A549 (cell line): ENCODE measurements at regions not wholly inside any gene's neighbourhood (a gene's known extent, or its start where the extent isn't known, plus 50 kb on each side); places are given as distances from the start of the nearest gene placed in this dataset.

Experiments
- CHD2 ChIP-seq: fragments of 150-350 bp; IDR thresholded peaks from 2 replicates; pipeline ENCODE4 v1.6.1; 2014; ENCODE audit warnings: low read length; ENCODE audit not compliant: partially characterized antibody
- CTCF ChIP-seq: fragments of >200 bp; sonication (Bioruptor Twin); formaldehyde crosslinking; IDR thresholded peaks from 3 replicates; pipeline ENCODE4 v1.5.1; 2016
- EP300 ChIP-seq, 2 experiments: fragments of >200 bp; sonication (Bioruptor Twin); formaldehyde crosslinking; IDR thresholded peaks; 2 replicates in 1 of 2; 3 replicates in 1 of 2; pipeline ENCODE4 v1.6.1; 2016 to 2017
- ESRRA ChIP-seq: fragments of 150-350 bp; IDR thresholded peaks from 2 replicates; pipeline ENCODE4 v1.6.1; 2014; ENCODE audit warnings: mild to moderate bottlenecking, low read length, borderline replicate concordance
- HMGXB4 ChIP-seq: fragments of 250-450 bp; sonication (Bioruptor Pico); IDR thresholded peaks from 2 replicates; pipeline ENCODE4 v1.5.0; 2021; ENCODE audit warnings: mild to moderate bottlenecking, moderate library complexity, borderline replicate concordance
- MYC ChIP-seq: IDR thresholded peaks from 2 replicates; pipeline ENCODE4 v1.6.1; 2012; ENCODE audit warnings: mild to moderate bottlenecking, inconsistent platforms, low read length, improper control_type of control experiment, borderline replicate concordance
- NFE2L2 ChIP-seq: fragments of 150-350 bp; conservative IDR thresholded peaks from 2 replicates; pipeline ENCODE4 v1.6.1; 2014; ENCODE audit warnings: low read length
- POLR2A ChIP-seq: IDR thresholded peaks from 2 replicates; pipeline ENCODE4 v1.6.1; 2012; ENCODE audit warnings: mild to moderate bottlenecking, low read length
- RCOR1 ChIP-seq: fragments of 150-350 bp; IDR thresholded peaks from 2 replicates; pipeline ENCODE4 v1.6.1; 2014; ENCODE audit warnings: antibody characterized with exemption, low read length, low read depth
- RNF2 ChIP-seq: fragments of 200-600 bp; sonication (generic); IDR thresholded peaks from 2 replicates; pipeline ENCODE4 v1.6.1; 2016; ENCODE audit warnings: low read depth, mild to moderate bottlenecking, antibody characterized with exemption, moderate library complexity, borderline replicate concordance
- SREBF2 ChIP-seq: fragments of 450-650 bp; IDR thresholded peaks from 2 replicates; pipeline ENCODE4 v1.6.1; 2014; ENCODE audit warnings: mild to moderate bottlenecking, moderate library complexity
- TF ChIP-seq, protein P1 (sequence below): fragments of 200-600 bp; sonication (generic); IDR thresholded peaks from 2 replicates; pipeline ENCODE4 v1.6.1; 2016; ENCODE audit warnings: antibody characterized with exemption, mild to moderate bottlenecking, moderate library complexity

DNA sequence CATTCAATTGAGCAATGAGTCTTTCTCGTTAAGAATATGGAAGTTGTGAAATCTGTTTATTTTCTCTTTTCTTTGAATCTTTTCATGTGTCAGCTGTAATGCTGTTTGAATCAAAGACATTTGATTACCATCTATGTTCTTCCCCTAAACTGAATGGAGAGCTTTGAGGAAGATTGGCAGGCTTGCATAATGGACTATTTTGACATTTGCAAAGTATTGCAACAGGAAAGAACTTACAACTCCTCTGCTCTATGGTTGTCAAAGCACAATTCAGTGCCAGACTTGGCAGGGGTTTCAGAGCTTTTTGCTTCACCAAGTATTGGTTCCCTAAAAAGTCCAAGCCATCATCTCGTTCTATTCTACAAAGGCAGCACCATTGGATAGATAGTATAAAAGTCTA, 549.0 kb upstream of the NUDT12 start:
- TF ChIP-seq CHD2: no peak
- no peak for TF ChIP-seq RNF2
- TF ChIP-seq CTCF: no peak
- TF ChIP-seq EP300 (IDR thresholded peaks at IDR 0.05): no peak
- TF ChIP-seq POLR2A: no peak
- TF ChIP-seq HMGXB4: no peak
- no peak for TF ChIP-seq NFE2L2
- no peak for TF ChIP-seq SREBF2
- TF ChIP-seq, protein P1, sequence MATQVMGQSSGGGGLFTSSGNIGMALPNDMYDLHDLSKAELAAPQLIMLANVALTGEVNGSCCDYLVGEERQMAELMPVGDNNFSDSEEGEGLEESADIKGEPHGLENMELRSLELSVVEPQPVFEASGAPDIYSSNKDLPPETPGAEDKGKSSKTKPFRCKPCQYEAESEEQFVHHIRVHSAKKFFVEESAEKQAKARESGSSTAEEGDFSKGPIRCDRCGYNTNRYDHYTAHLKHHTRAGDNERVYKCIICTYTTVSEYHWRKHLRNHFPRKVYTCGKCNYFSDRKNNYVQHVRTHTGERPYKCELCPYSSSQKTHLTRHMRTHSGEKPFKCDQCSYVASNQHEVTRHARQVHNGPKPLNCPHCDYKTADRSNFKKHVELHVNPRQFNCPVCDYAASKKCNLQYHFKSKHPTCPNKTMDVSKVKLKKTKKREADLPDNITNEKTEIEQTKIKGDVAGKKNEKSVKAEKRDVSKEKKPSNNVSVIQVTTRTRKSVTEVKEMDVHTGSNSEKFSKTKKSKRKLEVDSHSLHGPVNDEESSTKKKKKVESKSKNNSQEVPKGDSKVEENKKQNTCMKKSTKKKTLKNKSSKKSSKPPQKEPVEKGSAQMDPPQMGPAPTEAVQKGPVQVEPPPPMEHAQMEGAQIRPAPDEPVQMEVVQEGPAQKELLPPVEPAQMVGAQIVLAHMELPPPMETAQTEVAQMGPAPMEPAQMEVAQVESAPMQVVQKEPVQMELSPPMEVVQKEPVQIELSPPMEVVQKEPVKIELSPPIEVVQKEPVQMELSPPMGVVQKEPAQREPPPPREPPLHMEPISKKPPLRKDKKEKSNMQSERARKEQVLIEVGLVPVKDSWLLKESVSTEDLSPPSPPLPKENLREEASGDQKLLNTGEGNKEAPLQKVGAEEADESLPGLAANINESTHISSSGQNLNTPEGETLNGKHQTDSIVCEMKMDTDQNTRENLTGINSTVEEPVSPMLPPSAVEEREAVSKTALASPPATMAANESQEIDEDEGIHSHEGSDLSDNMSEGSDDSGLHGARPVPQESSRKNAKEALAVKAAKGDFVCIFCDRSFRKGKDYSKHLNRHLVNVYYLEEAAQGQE: no peak
- no peak for TF ChIP-seq ESRRA
- no peak for TF ChIP-seq MYC
- TF ChIP-seq RCOR1: no peak
